ENCODE measurements at regions not wholly inside any gene's neighbourhood (a gene's known extent, or its start where the extent isn't known, plus 50 kb on each side); places are given as distances from the start of the nearest gene placed in this dataset.

DNA sequence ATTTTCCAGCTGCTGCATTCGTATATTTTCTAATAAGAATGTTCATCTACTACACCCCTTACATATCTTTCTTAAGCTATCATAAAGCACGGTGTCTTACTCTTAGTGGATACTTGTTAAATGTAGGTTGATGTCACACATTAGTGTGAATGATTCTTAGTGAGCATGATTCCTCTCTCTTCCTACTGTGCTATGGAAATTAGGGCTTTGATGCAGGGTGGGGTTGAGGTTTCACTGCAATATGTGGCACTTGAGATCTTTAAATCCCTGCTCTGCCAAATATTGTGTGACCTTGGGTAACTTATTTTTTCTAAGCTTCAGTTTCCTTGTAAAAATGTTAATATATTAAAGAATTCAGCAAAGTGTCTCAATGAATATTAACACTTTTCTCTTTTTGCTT, 188.4 kb downstream of the PDGFRA start:
- H3K4me3 ChIP-seq, result no peak overlapping the region
- 50 to 65% methylated on average over 2 of the region's 2 CpGs for WGBS, 2 donors (ENCODE audit: low coverage in 1 of 2)

GRCh38 chr4:54418468-54418867, 189.4 kb downstream of the PDGFRA start:
- no peaks in the 10 kb centered on the region for H3K4me1 ChIP-seq
- no peak for ATAC-seq
- H3K27ac ChIP-seq, result no peak overlapping the region
- no peaks in the 10 kb centered on the region for H3K9me3 ChIP-seq
- H3K36me3 ChIP-seq, result no peaks in the 10 kb centered on the region
- 85 to 89% methylated on average over 5 of the region's 5 CpGs for whole genome bisulfite sequencing, 2 donors (ENCODE audit: low coverage in 1 of 2)
- TF ChIP-seq POLR2A (IDR thresholded peaks at IDR 0.05) (no peak), POLR2AphosphoS5 (IDR thresholded peaks at IDR 0.05) (no peak), EP300 (IDR thresholded peaks at IDR 0.05) (no peak)
- TF ChIP-seq, protein P1, sequence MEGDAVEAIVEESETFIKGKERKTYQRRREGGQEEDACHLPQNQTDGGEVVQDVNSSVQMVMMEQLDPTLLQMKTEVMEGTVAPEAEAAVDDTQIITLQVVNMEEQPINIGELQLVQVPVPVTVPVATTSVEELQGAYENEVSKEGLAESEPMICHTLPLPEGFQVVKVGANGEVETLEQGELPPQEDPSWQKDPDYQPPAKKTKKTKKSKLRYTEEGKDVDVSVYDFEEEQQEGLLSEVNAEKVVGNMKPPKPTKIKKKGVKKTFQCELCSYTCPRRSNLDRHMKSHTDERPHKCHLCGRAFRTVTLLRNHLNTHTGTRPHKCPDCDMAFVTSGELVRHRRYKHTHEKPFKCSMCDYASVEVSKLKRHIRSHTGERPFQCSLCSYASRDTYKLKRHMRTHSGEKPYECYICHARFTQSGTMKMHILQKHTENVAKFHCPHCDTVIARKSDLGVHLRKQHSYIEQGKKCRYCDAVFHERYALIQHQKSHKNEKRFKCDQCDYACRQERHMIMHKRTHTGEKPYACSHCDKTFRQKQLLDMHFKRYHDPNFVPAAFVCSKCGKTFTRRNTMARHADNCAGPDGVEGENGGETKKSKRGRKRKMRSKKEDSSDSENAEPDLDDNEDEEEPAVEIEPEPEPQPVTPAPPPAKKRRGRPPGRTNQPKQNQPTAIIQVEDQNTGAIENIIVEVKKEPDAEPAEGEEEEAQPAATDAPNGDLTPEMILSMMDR (IDR thresholded peaks at IDR 0.05), result no peak
- H3K4me3 ChIP-seq, result no peak overlapping the region
- no peaks in the 10 kb centered on the region for H3K27me3 ChIP-seq

More for the DNA sequence above, 188.4 kb downstream of the PDGFRA start:
- H3K4me1 ChIP-seq, result no peaks in the 10 kb centered on the region
- H3K27ac ChIP-seq, result no peak overlapping the region
- no peak for TF ChIP-seq POLR2AphosphoS5 (IDR thresholded peaks at IDR 0.05)
- TF ChIP-seq POLR2A (IDR thresholded peaks at IDR 0.05), result no peak
- TF ChIP-seq, protein P1 (IDR thresholded peaks at IDR 0.05), result no peak
- no peak for TF ChIP-seq EP300 (IDR thresholded peaks at IDR 0.05)
- H3K27me3 ChIP-seq, result no peaks in the 10 kb centered on the region
- ATAC-seq, result no peak
- H3K36me3 ChIP-seq, result no peaks in the 10 kb centered on the region
- no peaks in the 10 kb centered on the region for H3K9me3 ChIP-seq

DNA sequence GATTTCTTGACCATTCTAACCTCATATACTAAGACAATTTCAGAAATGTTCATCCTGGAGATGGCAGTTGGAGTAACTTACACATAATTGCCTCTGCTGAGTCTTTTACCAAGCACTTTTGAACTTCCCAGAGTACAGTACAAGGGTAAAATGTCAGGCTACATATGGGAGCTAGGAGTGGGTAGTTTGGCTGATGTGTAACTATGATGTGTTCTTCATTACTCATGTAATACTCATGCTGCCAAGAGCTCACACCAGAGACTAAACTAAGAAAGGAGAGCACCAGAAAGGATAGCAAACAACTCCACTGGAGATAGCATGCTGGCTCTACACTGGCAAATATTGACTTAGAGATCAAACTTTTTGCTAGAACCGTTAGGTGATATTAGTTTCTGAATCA, 194.0 kb downstream of the PDGFRA start:
- 88 to 100% methylated on average over 1 of the region's 1 CpG for WGBS, 2 donors (ENCODE audit: low coverage in 1 of 2)
- no peak overlapping the region for H3K27ac ChIP-seq
- no peak for TF ChIP-seq POLR2A (IDR thresholded peaks at IDR 0.05)
- no peak for TF ChIP-seq EP300 (IDR thresholded peaks at IDR 0.05)
- TF ChIP-seq, protein P1 (IDR thresholded peaks at IDR 0.05), result no peak
- no peak for TF ChIP-seq POLR2AphosphoS5 (IDR thresholded peaks at IDR 0.05)
- no peak for ATAC-seq
- H3K36me3 ChIP-seq, result no peaks in the 10 kb centered on the region
- no peaks in the 10 kb centered on the region for H3K27me3 ChIP-seq
- H3K4me3 ChIP-seq, result no peak overlapping the region
- H3K9me3 ChIP-seq, result no peaks in the 10 kb centered on the region
- no peaks in the 10 kb centered on the region for H3K4me1 ChIP-seq

DNA sequence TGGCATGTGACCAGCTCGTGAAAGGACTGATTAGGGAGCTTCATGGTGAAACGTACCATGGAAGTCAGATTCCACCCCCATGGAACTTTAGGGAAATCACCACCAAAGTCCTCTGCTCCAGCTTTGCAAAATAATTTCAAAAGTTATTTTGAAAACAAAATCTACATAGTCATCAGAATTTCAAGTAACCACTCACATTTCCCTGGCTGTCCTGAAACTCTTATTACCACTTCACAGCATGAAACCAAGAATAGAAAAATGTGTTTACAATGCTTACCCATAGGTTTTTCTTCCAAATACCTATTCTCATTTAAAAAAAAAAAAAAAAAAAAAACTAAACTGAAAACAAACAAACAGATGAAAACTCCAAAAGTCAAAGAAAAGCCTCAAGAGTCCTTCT, 198.7 kb downstream of the PDGFRA start:
- no peak for ATAC-seq
- 40 to 85% methylated on average over 1 to 2 of the region's 2 CpGs for WGBS, 2 donors (ENCODE audit: low coverage in 1 of 2)

GRCh38 chr4:54428940-54429339, 199.8 kb downstream of the PDGFRA start:
- ATAC-seq, result no peak

More for the DNA sequence above, 198.7 kb downstream of the PDGFRA start:
- Histone ChIP-seq H3K4me1 (no peaks in the 10 kb centered on the region), H3K4me3 (no peak overlapping the region), H3K36me3 (no peaks in the 10 kb centered on the region), H3K27ac (no peak overlapping the region), H3K27me3 (no peaks in the 10 kb centered on the region), H3K9me3 (no peaks in the 10 kb centered on the region)
- TF ChIP-seq EP300 (IDR thresholded peaks at IDR 0.05) (no peak), POLR2AphosphoS5 (IDR thresholded peaks at IDR 0.05) (no peak)

More at GRCh38 chr4:54428940-54429339, 199.8 kb downstream of the PDGFRA start:
- no peaks in the 10 kb centered on the region for H3K27me3 ChIP-seq
- no peaks in the 10 kb centered on the region for H3K4me1 ChIP-seq
- H3K36me3 ChIP-seq, result no peaks in the 10 kb centered on the region
- TF ChIP-seq POLR2AphosphoS5 (IDR thresholded peaks at IDR 0.05) (no peak), POLR2A (IDR thresholded peaks at IDR 0.05) (no peak), EP300 (IDR thresholded peaks at IDR 0.05) (no peak)
- TF ChIP-seq, protein P1 (IDR thresholded peaks at IDR 0.05), result no peak
- H3K27ac ChIP-seq, result no peak overlapping the region
- no peak overlapping the region for H3K4me3 ChIP-seq
- 61 to 86% methylated on average over 2 of the region's 2 CpGs for WGBS, 2 donors (ENCODE audit: low coverage in 1 of 2)
- no peaks in the 10 kb centered on the region for H3K9me3 ChIP-seq
